H1 (cell line): ENCODE measurements at regions not wholly inside any gene's neighbourhood (a gene's known extent, or its start where the extent isn't known, plus 50 kb on each side); places are given as distances from the start of the nearest gene placed in this dataset.
"Not testable (repeated sequence)": the region's sequence is repeated elsewhere in the genome, so short reads cannot be mapped to it uniquely, and the experiment has no call there.

Experiments used
- CTCF ChIA-PET: fragments of 300-600 bp; sonication (Branson Sonifier 250); formaldehyde crosslinking; loops from one replicate; lab custom pipeline; 2021; ENCODE audit not compliant: partially characterized antibody; lab: Charles Lee
- POLR2A ChIA-PET: fragments of 300-600 bp; sonication (Branson Sonifier 250); formaldehyde crosslinking; loops from one replicate; lab custom pipeline; 2021; ENCODE audit warnings: inconsistent platforms; ENCODE audit not compliant: partially characterized antibody; lab: Charles Lee
- DNase-seq, 2 experiments: peaks; one replicate each; pipeline versions ENCODE4 v3.0.0 to v3.0.0-alpha.2; 2010 to 2022; ENCODE audit warnings: low spot score in 2 of 2, low read depth in 1 of 2, mixed read lengths in 1 of 2
- FAIRE-seq: peaks from 2 replicates; lab custom pipeline; 2011; peaks lifted over from hg19 to GRCh38; lab: Jason Lieb, UNC
- H2AFZ ChIP-seq: 2 replicates; pipeline ENCODE4 v1.8.1; 2012; ENCODE audit warnings: low read length, inconsistent platforms
- H2AK5ac ChIP-seq: 2 replicates; pipeline ENCODE4 v1.6.1; 2013; ENCODE audit warnings: low read depth, low read length
- H2BK120ac ChIP-seq: replicated peaks from 2 replicates; pipeline ENCODE3; 2013; ENCODE audit warnings: low read depth, low read length, inconsistent platforms
- H2BK12ac ChIP-seq: 2 replicates; pipeline ENCODE4 v1.6.1; 2013; ENCODE audit warnings: low read depth, low read length
- H2BK15ac ChIP-seq: 2 replicates; pipeline ENCODE4 v1.6.1; 2013; ENCODE audit warnings: low read length
- H2BK20ac ChIP-seq: 2 replicates; pipeline ENCODE4 v1.6.1; 2013; ENCODE audit warnings: low read length
- H2BK5ac ChIP-seq: 2 replicates; pipeline ENCODE4 v1.6.1; 2013; ENCODE audit warnings: low read depth, low read length
- H3K14ac ChIP-seq: 2 replicates; pipeline ENCODE4 v1.6.1; 2013; ENCODE audit warnings: inconsistent platforms; ENCODE audit not compliant: insufficient read length
- H3K18ac ChIP-seq: 2 replicates; pipeline ENCODE4 v1.6.1; 2013; ENCODE audit warnings: low read length; ENCODE audit errors: extremely low read depth
- H3K23ac ChIP-seq: 2 replicates; pipeline ENCODE4 v1.6.1; 2013; ENCODE audit warnings: inconsistent platforms; ENCODE audit not compliant: insufficient read length
- H3K23me2 ChIP-seq: 2 replicates; pipeline ENCODE4 v1.6.1; 2013; ENCODE audit warnings: low read depth, low read length
- H3K27ac ChIP-seq: 2 replicates; pipeline ENCODE4 v1.6.1; 2011; ENCODE audit warnings: low read depth, low read length, inconsistent platforms
- H3K27me3 ChIP-seq, 4 experiments: replicated peaks in 1 of 4; 1 replicate in 1 of 4; 2 replicates in 3 of 4; pipeline versions ENCODE4 v1.6.1 to v1.8.1; 2011 to 2013; ENCODE audit warnings: low read length in 3 of 4, mild to moderate bottlenecking in 3 of 4, inconsistent platforms in 2 of 4, mixed read lengths in 2 of 4, moderate library complexity in 1 of 4; ENCODE audit not compliant: control insufficient read depth in 3 of 4, insufficient read depth in 3 of 4; ENCODE audit errors: extremely low read depth in 1 of 4
- H3K36me3 ChIP-seq, 4 experiments: 2 replicates each; pipeline versions ENCODE4 v1.6.1 to v1.8.1; 2011 to 2013; ENCODE audit warnings: mild to moderate bottlenecking in 4 of 4, low read length in 3 of 4, moderate library complexity in 2 of 4, control low read depth in 1 of 4, inconsistent platforms in 1 of 4; ENCODE audit not compliant: insufficient read depth in 4 of 4, control insufficient read depth in 2 of 4
- H3K4ac ChIP-seq: replicated peaks from 2 replicates; pipeline ENCODE3; 2013; ENCODE audit warnings: low read length, low read depth, mixed read lengths, inconsistent platforms; ENCODE audit not compliant: insufficient read length
- H3K4me1 ChIP-seq, 4 experiments: replicated peaks in 1 of 4; 1 replicate in 1 of 4; 2 replicates in 3 of 4; pipeline versions ENCODE4 v1.6.1 to v1.8.1; 2011 to 2013; ENCODE audit warnings: low read length in 3 of 4, inconsistent platforms in 2 of 4, mixed read lengths in 1 of 4; ENCODE audit not compliant: insufficient read depth in 4 of 4, control insufficient read depth in 3 of 4
- H3K4me2 ChIP-seq, 2 experiments: 2 replicates each; pipeline versions ENCODE4 v1.6.1 to v1.8.1; 2011 to 2013; ENCODE audit warnings: low read depth in 2 of 2, low read length in 2 of 2, control low read depth in 1 of 2, inconsistent platforms in 1 of 2, mild to moderate bottlenecking in 1 of 2; ENCODE audit not compliant: insufficient read depth in 1 of 2
- H3K4me3 ChIP-seq, 4 experiments: fragments of 200-600, 300-600 bp in 1 of 4; sonication (generic), shearing (Covaris generic), sonication (Bioruptor Twin) in 1 of 4; 2 replicates each; pipeline versions ENCODE4 v1.5.1 to v1.8.1; 2011 to 2016; ENCODE audit warnings: low read length in 4 of 4, low read depth in 3 of 4, control low read depth in 2 of 4, inconsistent platforms in 2 of 4, mild to moderate bottlenecking in 2 of 4, mixed read lengths in 1 of 4, moderate library complexity in 1 of 4; ENCODE audit not compliant: insufficient read depth in 2 of 4; ENCODE audit errors: extremely low read depth in 1 of 4
- H3K56ac ChIP-seq: replicated peaks from 2 replicates; pipeline ENCODE3; 2013; ENCODE audit warnings: low read depth, mild to moderate bottlenecking, mixed read lengths, low read length, inconsistent platforms; ENCODE audit not compliant: insufficient read length
- H3K79me1 ChIP-seq: 2 replicates; pipeline ENCODE4 v1.6.1; 2013; ENCODE audit warnings: low read depth, low read length, control low read depth
- H3K79me2 ChIP-seq, 2 experiments: 2 replicates each; pipeline versions ENCODE4 v1.6.1 to v1.8.1; 2012 to 2013; ENCODE audit warnings: low read length in 2 of 2, mild to moderate bottlenecking in 2 of 2, inconsistent platforms in 1 of 2; ENCODE audit not compliant: insufficient read depth in 2 of 2, control insufficient read depth in 1 of 2
- H3K9ac ChIP-seq, 4 experiments: replicated peaks in 1 of 4; 1 replicate in 1 of 4; 2 replicates in 3 of 4; pipeline versions ENCODE4 v1.6.1 to v1.8.1; 2011 to 2013; ENCODE audit warnings: low read depth in 3 of 4, low read length in 3 of 4, control low read depth in 2 of 4, mild to moderate bottlenecking in 2 of 4, moderate library complexity in 2 of 4, inconsistent platforms in 1 of 4; ENCODE audit errors: extremely low read depth in 1 of 4
- H3K9me3 ChIP-seq, 2 experiments: 2 replicates each; pipeline versions ENCODE4 v1.6.1 to v1.8.1; 2012 to 2013; ENCODE audit warnings: mild to moderate bottlenecking in 2 of 2, moderate library complexity in 2 of 2, control low read depth in 1 of 2, inconsistent platforms in 1 of 2, low read depth in 1 of 2, low read length in 1 of 2, mixed read lengths in 1 of 2; ENCODE audit not compliant: insufficient read depth in 2 of 2
- H4K20me1 ChIP-seq, 2 experiments: replicated peaks in 1 of 2; 2 replicates each; pipeline versions ENCODE3 to v1.8.1; 2011 to 2013; ENCODE audit warnings: inconsistent platforms in 2 of 2, low read length in 2 of 2, mild to moderate bottlenecking in 1 of 2; ENCODE audit not compliant: insufficient read depth in 2 of 2, control insufficient read depth in 1 of 2
- H4K5ac ChIP-seq: 2 replicates; pipeline ENCODE4 v1.6.1; 2013; ENCODE audit warnings: low read length, low read depth, mixed read lengths, inconsistent platforms; ENCODE audit not compliant: insufficient read length
- H4K8ac ChIP-seq: 2 replicates; pipeline ENCODE4 v1.8.0; 2013; ENCODE audit warnings: mild to moderate bottlenecking, moderate library complexity, low read length, inconsistent platforms; ENCODE audit not compliant: insufficient read depth; ENCODE audit errors: extremely low read depth
- H4K91ac ChIP-seq: replicated peaks from 2 replicates; pipeline ENCODE3; 2013; ENCODE audit warnings: low read length, mixed read lengths, inconsistent platforms; ENCODE audit not compliant: insufficient read length
- WGBS, 2 experiments: shearing (Covaris generic) in 1 of 2; methylation state at CpG; one replicate each; pipeline versions ENCODE4 v1.1.6 to v1.1.7; 2013 to 2015; ENCODE audit warnings: low lambda C conversion rate in 2 of 2, mixed read lengths in 2 of 2, inconsistent platforms in 1 of 2, low coverage in 1 of 2, missing lambda C conversion rate in 1 of 2; ENCODE audit not compliant: insufficient replicate concordance in 2 of 2, insufficient coverage in 1 of 2, insufficient read length in 1 of 2; ENCODE audit errors: extremely low coverage in 1 of 2, missing lambda C conversion rate in 1 of 2; 5-methylcytosine and 5-hydroxymethylcytosine counted together

DNA sequence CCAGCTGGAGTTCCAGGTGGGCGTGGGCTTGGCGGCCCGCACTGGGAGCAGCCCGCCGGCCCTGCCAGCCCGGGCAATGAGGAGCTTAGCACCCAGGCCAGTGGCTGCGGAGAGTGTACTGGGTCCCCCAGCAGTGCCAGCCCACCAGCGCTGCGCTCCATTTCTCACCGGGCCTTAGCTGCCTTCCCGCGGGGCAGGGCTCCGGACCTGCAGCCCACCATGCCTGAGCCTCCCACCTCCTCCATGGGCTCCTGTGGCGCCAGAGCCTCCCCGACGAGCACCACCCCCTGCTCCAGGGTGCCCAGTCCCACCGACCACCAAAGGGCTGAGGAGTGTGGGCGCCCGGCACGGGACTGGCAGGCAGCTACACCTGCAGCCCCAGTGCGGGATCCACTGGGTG lies 1075.3 kb downstream of the SI start:
- POLR2A ChIA-PET, H3K79me1 ChIP-seq: not testable (repeated sequence)

More for the DNA sequence above, 1075.3 kb downstream of the SI start:
- H3K27ac ChIP-seq, H3K36me3 ChIP-seq, H2BK120ac ChIP-seq, H3K4me3 ChIP-seq, H2AFZ ChIP-seq, H2BK5ac ChIP-seq, H4K20me1 ChIP-seq, FAIRE-seq, H3K4me1 ChIP-seq, H4K5ac ChIP-seq, H3K23ac ChIP-seq, H2BK20ac ChIP-seq, H3K27me3 ChIP-seq, H4K8ac ChIP-seq, H3K9me3 ChIP-seq, H4K91ac ChIP-seq, H2AK5ac ChIP-seq, H3K4ac ChIP-seq, H2BK12ac ChIP-seq, H3K23me2 ChIP-seq, H3K4me2 ChIP-seq, H3K14ac ChIP-seq, H2BK15ac ChIP-seq, H3K79me2 ChIP-seq, DNase-seq, H3K56ac ChIP-seq, H3K9ac ChIP-seq, H3K18ac ChIP-seq: not testable (repeated sequence)
- WGBS, 2 experiments, result 93% methylated on average over 5 of the region's 21 CpGs; no CpG with 5 or more reads in 1 of the 2 experiments
- CTCF ChIA-PET, result interaction anchor here (1.0 to 1.5 kb wide), 2 partner anchors 51 to 164 kb away, joined by 3 read pairs; no protein-coding TSS in a partner anchor
